Neutrophil (primary cell): ENCODE measurements at regions not wholly inside any gene's neighbourhood (a gene's known extent, or its start where the extent isn't known, plus 50 kb on each side); places are given as distances from the start of the nearest gene placed in this dataset.
"Not testable (repeated sequence)": the region's sequence is repeated elsewhere in the genome, so short reads cannot be mapped to it uniquely, and the experiment has no call there.

Source experiments
- H3K27ac ChIP-seq: fragments of 200-600 bp; sonication (generic); 2 replicates; pipeline ENCODE4 v1.5.1; 2016; ENCODE audit warnings: mild to moderate bottlenecking, moderate library complexity
- H3K27me3 ChIP-seq: fragments of 200-600 bp; sonication (generic); 2 replicates; pipeline ENCODE4 v1.6.0; 2016; ENCODE audit warnings: mild to moderate bottlenecking
- H3K36me3 ChIP-seq: fragments of 200-600 bp; sonication (generic); 2 replicates; pipeline ENCODE4 v1.5.1; 2017
- H3K4me1 ChIP-seq, 2 experiments: fragments of 200-600 bp in 1 of 2; sonication (generic) in 1 of 2; 1 replicate in 1 of 2; 2 replicates in 1 of 2; pipeline versions ENCODE4 v1.5.1 to v1.6.1; 2013 to 2016; ENCODE audit warnings: low read depth in 1 of 2, low read length in 1 of 2, mild to moderate bottlenecking in 1 of 2, moderate library complexity in 1 of 2; ENCODE audit not compliant: control insufficient read depth in 1 of 2, insufficient read depth in 1 of 2
- H3K4me3 ChIP-seq, 2 experiments: fragments of 200-600 bp in 1 of 2; sonication (generic) in 1 of 2; 1 replicate in 1 of 2; 2 replicates in 1 of 2; pipeline ENCODE4 v1.5.1; 2013 to 2016; ENCODE audit warnings: low read depth in 1 of 2, low read length in 1 of 2, mild to moderate bottlenecking in 1 of 2, moderate library complexity in 1 of 2
- H3K9me3 ChIP-seq: fragments of 200-600 bp; sonication (generic); 2 replicates; pipeline ENCODE4 v1.5.1; 2016
- CTCF ChIP-seq: fragments of 200-600 bp; sonication (generic); IDR thresholded peaks from 2 replicates; pipeline ENCODE4 v1.5.1; 2016; ENCODE audit warnings: antibody characterized with exemption

- TF ChIP-seq CTCF, result no peak
- no peak overlapping the region for H3K4me3 ChIP-seq
- H3K36me3 ChIP-seq, result no peaks in the 10 kb centered on the region
- H3K9me3 ChIP-seq, result no peaks in the 10 kb centered on the region
- H3K4me1 ChIP-seq, result no peaks in the 10 kb centered on the region
- H3K27me3 ChIP-seq, result no peaks in the 10 kb centered on the region
- H3K27ac ChIP-seq, result no peak overlapping the region
These were observed 554.5 kb downstream of the TMEM121 start for GRCh38 chr14:106080922-106081321.

- not testable (repeated sequence) for H3K36me3 ChIP-seq, H3K4me3 ChIP-seq, H3K4me1 ChIP-seq, H3K9me3 ChIP-seq, H3K27ac ChIP-seq, H3K27me3 ChIP-seq
These were observed 555.3 kb downstream of the TMEM121 start for GRCh38 chr14:106081721-106082120.

GRCh38 chr14:106083082-106083481 lies 556.7 kb downstream of the TMEM121 start:
- H3K9me3 ChIP-seq, result no peaks in the 10 kb centered on the region
- H3K27ac ChIP-seq, result no peak overlapping the region
- no peak overlapping the region for H3K4me3 ChIP-seq
- H3K36me3 ChIP-seq, result no peaks in the 10 kb centered on the region
- no peak for TF ChIP-seq CTCF
- H3K4me1 ChIP-seq, result no peaks in the 10 kb centered on the region
- H3K27me3 ChIP-seq, result no peaks in the 10 kb centered on the region

- no peak overlapping the region for H3K4me3 ChIP-seq
- H3K27me3 ChIP-seq, result no peaks in the 10 kb centered on the region
- H3K9me3 ChIP-seq, result no peaks in the 10 kb centered on the region
- TF ChIP-seq CTCF, result no peak
- H3K36me3 ChIP-seq, result no peaks in the 10 kb centered on the region
- H3K4me1 ChIP-seq, result no peaks in the 10 kb centered on the region
- H3K27ac ChIP-seq, result no peak overlapping the region
These were observed 561.5 kb downstream of the TMEM121 start for GRCh38 chr14:106087837-106088236.

GRCh38 chr14:106088860-106089259 lies 562.5 kb downstream of the TMEM121 start:
- H3K36me3 ChIP-seq, H3K4me1 ChIP-seq, H3K27ac ChIP-seq, H3K27me3 ChIP-seq, H3K9me3 ChIP-seq, H3K4me3 ChIP-seq: not testable (repeated sequence)

- Histone ChIP-seq H3K9me3 (no peaks in the 10 kb centered on the region), H3K27me3 (no peaks in the 10 kb centered on the region), H3K27ac (no peak overlapping the region), H3K4me1 (no peaks in the 10 kb centered on the region), H3K4me3 (no peak overlapping the region), H3K36me3 (no peaks in the 10 kb centered on the region)
- no peak for TF ChIP-seq CTCF
These were observed 568.3 kb downstream of the TMEM121 start for GRCh38 chr14:106094654-106095189.

- H3K27ac ChIP-seq, result no peak overlapping the region
- H3K36me3 ChIP-seq, result no peaks in the 10 kb centered on the region
These were observed 581.3 kb downstream of the TMEM121 start for GRCh38 chr14:106107703-106108102.

More at GRCh38 chr14:106107703-106108102, 581.3 kb downstream of the TMEM121 start:
- Histone ChIP-seq H3K27me3 (peaks cover 4% of the 10 kb centered on the region), H3K9me3 (no peaks in the 10 kb centered on the region), H3K4me1 (no peaks in the 10 kb centered on the region), H3K4me3 (no peak overlapping the region)
- TF ChIP-seq CTCF, result no peak
